ENCODE measurements at regions not wholly inside any gene's neighbourhood (a gene's known extent, or its start where the extent isn't known, plus 50 kb on each side); places are given as distances from the start of the nearest gene placed in this dataset.

GRCh38 chr22:47561115-47561675 is 798.7 kb downstream of the TBC1D22A start:
- DNase-seq (ENCODE audit: insufficient read length, low spot score) = no peak
- FAIRE-seq = no peak

DNA sequence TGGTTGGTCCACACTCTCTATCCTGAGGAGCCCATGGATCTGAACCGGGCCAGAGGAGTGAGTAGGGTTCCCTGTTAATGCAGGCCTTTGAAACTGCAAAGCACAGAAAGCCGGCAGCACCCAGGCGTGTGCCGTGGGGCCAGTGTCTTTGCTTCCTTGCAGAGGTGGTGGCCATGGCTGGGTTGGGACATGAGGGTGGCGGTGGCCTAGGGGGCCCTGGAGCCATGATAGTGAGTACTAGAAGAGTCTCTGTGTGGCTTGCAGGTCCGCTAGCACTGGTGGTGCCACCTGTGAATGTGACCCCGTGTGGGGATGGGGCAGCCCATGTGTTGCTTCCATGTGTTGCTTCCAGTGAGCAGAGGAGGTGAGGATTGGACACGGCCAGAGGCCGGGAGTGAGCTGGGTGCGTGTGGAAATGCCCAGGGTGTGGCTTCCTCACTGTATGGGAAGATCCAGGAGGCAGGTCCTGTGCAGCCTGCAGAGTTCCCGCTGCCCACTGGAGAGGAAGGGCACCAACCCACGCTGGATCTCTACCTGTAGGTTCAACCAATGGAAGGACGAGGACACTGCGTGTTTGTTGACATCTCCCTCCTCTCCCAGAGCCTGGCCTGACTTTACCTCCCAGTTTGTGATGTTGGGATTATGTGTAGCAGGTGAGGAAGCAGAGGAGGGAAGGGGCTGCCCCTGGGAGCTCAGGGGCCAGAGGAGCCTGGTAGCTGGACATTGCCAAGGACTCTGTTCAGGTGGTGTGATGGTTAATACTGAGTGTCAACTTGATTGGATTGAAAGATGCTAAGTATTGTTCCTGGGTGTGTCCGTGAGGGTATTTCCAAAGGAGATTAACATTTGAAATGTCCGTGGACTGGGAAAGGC is 796.6 kb downstream of the TBC1D22A start:
- FAIRE-seq = no peak
- no peak for DNase-seq (ENCODE audit: insufficient read length, low spot score)

DNA sequence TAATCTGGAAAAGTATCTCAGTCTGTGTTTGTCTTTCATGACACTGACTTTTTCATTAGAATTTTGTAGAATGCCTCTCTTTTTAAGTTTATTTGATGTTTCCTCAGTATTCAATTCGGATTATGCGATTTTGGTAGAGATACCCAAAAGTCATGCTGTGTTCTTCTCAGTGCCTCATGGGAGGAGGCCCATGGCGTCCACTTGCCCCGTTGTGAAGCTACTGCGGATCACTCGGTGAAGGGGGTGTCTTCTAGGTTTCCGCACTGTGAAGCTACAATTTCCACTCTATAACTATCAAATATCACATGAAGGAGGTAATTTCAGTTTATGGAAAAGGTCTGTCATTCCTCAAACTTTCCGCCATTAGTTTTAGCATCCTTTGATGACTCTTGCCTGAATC is 794.0 kb downstream of the TBC1D22A start:
- no peak for FAIRE-seq
- DNase-seq (ENCODE audit: insufficient read length, low spot score) = no peak

DNA sequence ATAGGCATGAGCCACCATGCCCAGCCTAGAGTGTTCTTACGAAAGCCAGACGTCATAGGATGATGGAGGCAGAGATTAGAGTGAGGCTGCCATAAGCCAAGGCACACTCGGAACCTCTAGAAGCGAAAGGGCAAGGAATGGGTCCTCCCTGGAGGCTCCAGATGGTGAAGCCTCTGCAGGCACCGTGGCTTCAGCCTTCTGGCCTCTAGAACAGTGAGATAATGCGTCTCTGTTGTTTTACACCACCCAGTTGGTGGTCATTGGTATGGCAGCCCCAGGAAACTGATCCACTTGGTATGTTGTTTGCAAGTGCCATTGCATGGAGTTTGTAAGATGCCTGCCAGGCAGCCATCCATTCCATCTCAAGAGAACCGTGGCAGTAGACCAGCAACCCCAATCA is 791.0 kb downstream of the TBC1D22A start:
- DNase-seq (ENCODE audit: insufficient read length, low spot score) = no peak
- no peak for FAIRE-seq

GRCh38 chr22:47552541-47553205 is 790.2 kb downstream of the TBC1D22A start:
- no peak for FAIRE-seq
- DNase-seq (ENCODE audit: insufficient read length, low spot score) = no peak

GRCh38 chr22:47552024-47552423 is 789.6 kb downstream of the TBC1D22A start:
- no peak for DNase-seq (ENCODE audit: insufficient read length, low spot score)
- no peak for FAIRE-seq

DNA sequence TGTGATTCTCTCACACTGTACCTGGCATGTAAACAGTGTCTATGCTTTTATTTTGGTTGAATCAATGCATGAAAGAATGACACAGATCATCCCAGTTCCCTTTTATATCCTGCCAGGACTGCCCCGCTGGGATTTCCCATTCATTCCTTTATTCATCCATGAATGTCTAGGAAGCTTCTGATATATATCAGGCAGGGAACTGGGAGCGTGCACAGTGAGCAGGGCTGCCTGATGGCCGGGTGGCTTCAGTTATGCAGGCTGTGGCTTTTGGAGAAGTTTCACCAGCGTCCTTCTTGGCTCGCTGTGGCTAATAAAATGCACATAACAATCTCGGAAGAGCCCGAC is 789.0 kb downstream of the TBC1D22A start:
- DNase-seq (ENCODE audit: insufficient read length, low spot score) (no peak), FAIRE-seq (no peak)

DNA sequence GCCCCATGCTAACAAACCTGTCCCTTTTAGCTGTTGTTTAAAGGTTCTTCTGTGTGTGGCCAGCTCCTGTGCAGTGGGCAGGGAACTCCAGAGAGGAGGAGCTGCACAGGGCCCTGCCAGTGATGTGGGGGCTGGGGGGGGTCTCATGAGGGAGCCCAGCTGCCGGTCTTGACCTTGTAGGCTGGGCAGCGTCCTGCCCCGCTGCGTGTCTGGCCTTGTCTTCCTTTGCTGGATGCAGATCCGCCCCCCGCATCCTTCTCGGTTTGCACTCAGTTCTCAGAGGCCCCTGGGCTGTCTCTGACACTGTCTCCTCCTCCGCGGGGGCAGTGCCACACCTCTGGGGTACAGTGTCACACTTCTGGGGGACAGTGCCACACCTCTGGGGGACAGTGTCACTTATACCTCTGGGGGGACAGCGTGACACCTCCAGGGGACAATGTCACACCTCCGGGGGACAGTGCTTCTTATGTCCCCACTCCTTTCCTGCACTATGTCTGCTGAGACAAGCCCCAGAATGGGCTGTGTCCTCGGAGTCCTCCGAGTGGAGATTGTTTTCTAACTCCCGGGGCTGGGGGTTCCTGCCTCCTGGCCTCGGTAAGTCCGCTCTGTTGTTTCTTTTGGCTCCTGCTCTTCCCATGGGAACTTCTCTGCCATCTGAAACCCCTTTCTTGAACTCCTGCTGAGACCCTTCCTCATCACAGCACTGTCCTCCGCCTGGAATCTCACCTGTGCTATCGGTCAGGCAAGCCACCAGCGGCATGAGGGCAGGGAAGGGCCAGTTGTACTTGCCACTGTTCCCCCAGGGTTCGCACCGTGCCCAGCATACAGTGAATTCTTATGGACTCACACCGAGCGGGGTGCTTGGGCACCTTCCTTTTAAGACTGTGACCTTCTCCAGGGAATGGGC is 788.3 kb downstream of the TBC1D22A start:
- DNase-seq (ENCODE audit: insufficient read length, low spot score) (no peak), FAIRE-seq (no peak)

DNA sequence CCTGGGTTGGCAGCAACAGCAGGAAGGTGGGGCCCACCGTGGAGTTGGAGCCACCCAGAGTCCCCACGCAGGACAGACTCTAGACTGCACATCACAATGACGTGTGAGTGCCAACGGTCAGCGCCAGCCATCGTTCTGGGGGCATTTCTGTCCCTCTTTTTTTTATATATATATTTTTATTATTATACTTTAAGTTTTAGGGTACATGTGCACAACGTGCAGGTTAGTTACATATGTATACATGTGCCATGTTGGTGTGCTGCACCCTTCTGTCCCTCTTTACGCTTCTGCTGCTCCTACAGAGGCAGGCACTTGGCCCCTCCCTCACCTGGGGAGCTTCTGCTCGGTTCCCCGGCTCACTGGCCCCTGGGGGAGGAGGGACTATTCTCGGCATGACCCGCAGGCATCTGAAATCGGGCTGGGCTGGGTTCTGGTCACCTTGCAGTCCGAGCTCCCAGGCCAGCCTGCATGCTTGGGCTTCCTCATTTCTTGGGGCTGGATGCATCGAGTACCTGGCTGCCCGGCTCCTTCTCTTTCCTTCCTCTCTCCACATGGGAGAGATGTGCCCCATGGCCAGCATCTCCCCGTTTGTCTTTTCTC is 787.4 kb downstream of the TBC1D22A start:
- no peak for FAIRE-seq
- no peak for DNase-seq (ENCODE audit: insufficient read length, low spot score)

- DNase-seq (ENCODE audit: insufficient read length, low spot score) (no peak), FAIRE-seq (no peak)
Observed at GRCh38 chr22:47548953-47549740, 786.7 kb downstream of the TBC1D22A start.

DNA sequence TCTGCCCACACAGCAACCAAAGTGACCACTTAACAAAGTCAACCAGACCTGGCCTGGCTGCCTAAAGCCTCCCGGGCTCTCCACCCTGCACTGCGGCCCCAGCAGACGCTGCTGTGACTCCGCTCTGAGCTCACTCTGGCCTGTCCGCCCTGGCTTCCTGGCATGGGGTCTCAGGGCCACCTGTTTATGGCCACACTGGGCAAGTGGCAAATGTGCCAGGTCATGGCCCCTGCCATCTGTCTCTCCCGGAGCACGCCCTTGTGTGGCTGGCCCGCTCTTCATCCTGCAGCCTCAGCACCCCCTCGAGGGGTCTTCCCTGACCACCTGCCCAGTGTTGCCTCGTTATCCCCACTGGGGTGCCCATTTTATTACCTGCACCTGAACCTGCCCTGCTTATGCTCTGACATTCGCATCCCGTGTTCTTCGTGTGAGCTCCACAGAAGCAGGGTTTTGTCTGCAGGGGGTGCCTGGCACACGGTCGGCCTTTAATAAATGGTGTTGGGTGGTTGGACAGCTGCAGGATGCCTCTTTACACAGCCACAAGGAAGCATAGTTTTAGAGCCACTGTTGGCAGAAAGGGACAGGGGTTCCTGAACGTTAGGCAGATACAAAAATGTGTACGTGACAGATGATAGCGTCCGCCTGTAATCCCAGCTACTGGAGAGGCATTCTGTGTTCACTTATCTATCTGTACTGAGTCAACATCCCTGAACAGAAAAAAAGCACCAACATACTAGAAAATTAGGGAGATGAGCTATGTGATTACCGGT is 785.6 kb downstream of the TBC1D22A start:
- no peak for DNase-seq (ENCODE audit: insufficient read length, low spot score)
- no peak for FAIRE-seq

DNA sequence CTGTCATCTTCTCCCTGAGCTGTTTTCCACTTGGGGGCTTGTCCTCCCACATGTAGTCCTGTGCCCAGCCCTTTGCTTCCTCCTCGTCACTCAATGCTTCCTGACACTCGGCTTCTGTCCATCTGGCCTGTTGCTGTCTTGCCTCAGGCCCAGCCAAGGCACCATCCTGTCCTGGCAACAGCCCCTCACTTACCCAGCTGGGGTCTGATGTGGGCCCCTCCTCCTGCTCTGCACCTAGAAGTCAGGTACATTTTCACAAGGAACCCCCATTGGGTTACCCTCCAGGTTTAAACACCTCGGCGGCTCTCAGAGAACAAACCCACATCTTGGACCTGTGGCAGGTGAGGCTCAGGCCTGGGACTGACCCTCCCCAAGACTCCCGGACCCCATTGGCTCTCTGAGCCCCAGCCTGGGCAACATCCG is 784.8 kb downstream of the TBC1D22A start:
- DNase-seq (ENCODE audit: insufficient read length, low spot score) = no peak
- no peak for FAIRE-seq

- FAIRE-seq = no peak
Observed at GRCh38 chr22:47544696-47545095, 782.2 kb downstream of the TBC1D22A start.

DNA sequence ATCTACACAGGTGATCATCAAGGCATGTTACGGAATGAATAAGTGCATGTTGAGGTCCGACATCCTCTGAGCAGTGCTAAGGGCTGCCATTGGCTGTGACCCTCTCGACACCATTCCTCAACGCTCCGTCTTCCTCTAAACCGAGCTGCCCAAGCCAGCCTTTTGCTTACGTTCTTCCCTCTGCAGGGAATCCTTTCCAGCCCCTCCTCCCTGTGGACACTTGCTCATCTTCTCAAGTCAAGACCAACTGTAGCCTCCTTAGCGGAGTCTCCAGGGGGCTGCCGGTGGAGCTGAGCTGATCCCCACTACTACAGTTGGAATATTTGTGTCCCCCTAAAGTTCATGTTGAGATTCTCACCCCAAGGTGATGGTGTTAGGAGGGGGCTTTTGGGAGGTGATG is 781.0 kb downstream of the TBC1D22A start:
- FAIRE-seq (no peak), DNase-seq (ENCODE audit: insufficient read length, low spot score) (no peak)

More at GRCh38 chr22:47544696-47545095, 782.2 kb downstream of the TBC1D22A start:
- no peak for DNase-seq (ENCODE audit: insufficient read length, low spot score)

DNA sequence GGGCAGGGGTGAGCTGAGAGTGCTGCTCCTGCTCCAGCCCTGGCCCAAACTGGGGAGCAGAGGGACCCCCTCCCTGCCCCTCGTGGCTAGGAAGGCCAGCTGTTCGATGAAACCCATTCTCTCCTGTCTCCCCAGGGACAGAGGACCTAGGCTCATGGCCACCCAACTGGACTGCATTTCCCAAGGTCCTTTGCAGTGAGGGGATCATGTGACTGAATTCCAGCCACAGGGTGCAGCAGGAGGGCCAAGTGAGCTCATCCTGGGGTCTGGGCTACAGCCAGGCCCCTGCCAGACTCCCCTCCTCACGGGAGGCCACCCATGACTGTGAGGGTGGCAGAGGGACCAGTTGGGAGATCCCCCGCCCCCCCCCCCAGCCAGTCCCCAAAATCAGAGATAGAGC is 777.6 kb downstream of the TBC1D22A start:
- no peak for DNase-seq (ENCODE audit: insufficient read length, low spot score)
- no peak for FAIRE-seq

DNA sequence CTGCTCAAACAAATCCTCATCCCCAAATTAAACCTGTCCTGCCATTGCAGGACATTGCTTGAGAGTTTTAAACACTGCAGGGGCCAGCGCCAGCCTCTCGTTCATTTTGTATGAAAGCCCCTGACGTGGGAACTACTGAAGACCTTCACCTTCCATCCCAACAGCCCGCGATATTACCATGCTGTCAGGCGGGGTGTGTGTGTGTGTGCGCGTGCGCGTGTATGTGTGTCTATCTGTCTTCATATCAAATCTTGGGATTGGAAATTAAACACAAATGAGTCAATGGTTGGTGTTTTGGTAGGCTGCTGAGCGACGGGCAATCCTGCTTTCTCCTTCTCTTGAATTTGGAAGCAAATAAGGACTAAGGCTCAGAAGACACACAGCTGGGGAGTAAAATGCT is 776.9 kb downstream of the TBC1D22A start:
- FAIRE-seq (no peak), DNase-seq (ENCODE audit: insufficient read length, low spot score) (no peak)

- no peak for FAIRE-seq
- no peak for DNase-seq (ENCODE audit: insufficient read length, low spot score)
Observed at GRCh38 chr22:47535681-47536080, 773.2 kb downstream of the TBC1D22A start.

GRCh38 chr22:47534804-47535410 is 772.5 kb downstream of the TBC1D22A start:
- no peak for DNase-seq (ENCODE audit: insufficient read length, low spot score)
- no peak for FAIRE-seq

Measured in HTR-8/SVneo (cell line).